ENCODE measurements at regions not wholly inside any gene's neighbourhood (a gene's known extent, or its start where the extent isn't known, plus 50 kb on each side); places are given as distances from the start of the nearest gene placed in this dataset.

- TF ChIP-seq EZH2 (IDR thresholded peaks at IDR 0.05; ENCODE audit: insufficient read depth, poor library complexity, severe bottlenecking) (no peak), EZH2phosphoT487 (IDR thresholded peaks at IDR 0.05; ENCODE audit: insufficient read depth, low read depth) (no peak)
Observed at GRCh38 chr6:15110726-15111354, 135.0 kb upstream of the JARID2 start.

Measured in GM23248 (cell line).